ENCODE measurements at regions not wholly inside any gene's neighbourhood (a gene's known extent, or its start where the extent isn't known, plus 50 kb on each side); places are given as distances from the start of the nearest gene placed in this dataset.

DNA sequence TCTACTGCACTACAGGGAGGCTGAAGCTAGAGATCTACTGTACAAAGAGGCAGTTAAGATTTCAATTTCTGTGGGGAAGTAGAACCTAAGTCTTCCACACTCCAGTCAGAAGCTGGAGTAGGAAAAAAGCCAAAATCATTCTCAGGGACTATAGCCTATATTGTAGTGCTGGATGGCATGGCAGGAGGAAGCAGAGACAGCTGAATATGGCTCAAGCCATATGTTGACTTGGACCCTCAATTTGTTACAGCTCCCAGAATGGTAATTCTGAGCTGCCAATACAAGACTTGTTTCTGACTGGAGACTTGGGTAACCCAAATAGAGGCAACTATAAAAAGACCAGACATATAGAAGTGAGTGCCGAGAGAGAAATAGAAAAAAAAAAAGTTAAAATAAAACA, 200.6 kb downstream of the PTBP2 start:
- Histone ChIP-seq H3K4me1 (peaks cover 0 to 13% (median 4%) of the 10 kb centered on the region in 4 donors), H3K36me3 (no peaks in the 10 kb centered on the region), H3K9me3 (no peaks in the 10 kb centered on the region), H3K4me3 (no peak overlapping the region), H3K27ac (no peak overlapping the region), H3K27me3 (no peaks in the 10 kb centered on the region)
- TF ChIP-seq, protein P1, sequence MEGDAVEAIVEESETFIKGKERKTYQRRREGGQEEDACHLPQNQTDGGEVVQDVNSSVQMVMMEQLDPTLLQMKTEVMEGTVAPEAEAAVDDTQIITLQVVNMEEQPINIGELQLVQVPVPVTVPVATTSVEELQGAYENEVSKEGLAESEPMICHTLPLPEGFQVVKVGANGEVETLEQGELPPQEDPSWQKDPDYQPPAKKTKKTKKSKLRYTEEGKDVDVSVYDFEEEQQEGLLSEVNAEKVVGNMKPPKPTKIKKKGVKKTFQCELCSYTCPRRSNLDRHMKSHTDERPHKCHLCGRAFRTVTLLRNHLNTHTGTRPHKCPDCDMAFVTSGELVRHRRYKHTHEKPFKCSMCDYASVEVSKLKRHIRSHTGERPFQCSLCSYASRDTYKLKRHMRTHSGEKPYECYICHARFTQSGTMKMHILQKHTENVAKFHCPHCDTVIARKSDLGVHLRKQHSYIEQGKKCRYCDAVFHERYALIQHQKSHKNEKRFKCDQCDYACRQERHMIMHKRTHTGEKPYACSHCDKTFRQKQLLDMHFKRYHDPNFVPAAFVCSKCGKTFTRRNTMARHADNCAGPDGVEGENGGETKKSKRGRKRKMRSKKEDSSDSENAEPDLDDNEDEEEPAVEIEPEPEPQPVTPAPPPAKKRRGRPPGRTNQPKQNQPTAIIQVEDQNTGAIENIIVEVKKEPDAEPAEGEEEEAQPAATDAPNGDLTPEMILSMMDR (IDR thresholded peaks at IDR 0.05): no peak
- intact Hi-C loops (cut with DNase I; ENCODE audit: low total_unique reads): no loop called here
- no peak for DNase-seq

- no peak overlapping the region for H3K27ac ChIP-seq
- H3K27me3 ChIP-seq: no peaks in the 10 kb centered on the region
- peaks cover 0 to 4% (median 0%) of the 10 kb centered on the region in 4 donors for H3K4me1 ChIP-seq
- H3K4me3 ChIP-seq: no peak overlapping the region
- DNase-seq: no peak
- TF ChIP-seq, protein P1 (IDR thresholded peaks at IDR 0.05): no peak
- no peaks in the 10 kb centered on the region for H3K9me3 ChIP-seq
- intact Hi-C loops (cut with DNase I; ENCODE audit: low total_unique reads): no loop called here
- H3K36me3 ChIP-seq: no peaks in the 10 kb centered on the region
Observed at GRCh38 chr1:96923753-96924152, 202.2 kb downstream of the PTBP2 start.

DNA sequence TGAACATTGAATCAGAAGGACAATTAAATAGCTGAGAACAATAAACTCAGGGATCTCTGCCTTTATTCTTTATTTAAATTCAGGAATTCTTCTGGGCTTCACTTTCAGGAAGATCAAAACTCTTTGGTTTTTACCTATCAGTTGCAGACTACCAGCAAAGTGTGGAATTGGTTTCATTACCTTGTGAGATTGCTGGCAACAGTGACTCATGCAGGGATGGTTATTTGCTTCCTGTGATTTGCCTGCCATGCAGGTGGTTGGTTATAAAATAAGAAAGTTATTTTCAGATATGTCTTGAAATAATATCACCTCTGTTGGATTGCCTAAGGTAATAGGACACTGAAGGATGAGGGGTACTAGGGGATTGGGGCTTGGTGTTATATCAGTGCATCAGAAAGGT, 204.6 kb downstream of the PTBP2 start:
- Histone ChIP-seq H3K9me3 (no peaks in the 10 kb centered on the region), H3K4me1 (no peaks in the 10 kb centered on the region), H3K36me3 (no peaks in the 10 kb centered on the region), H3K4me3 (no peak overlapping the region), H3K27ac (no peak overlapping the region), H3K27me3 (no peaks in the 10 kb centered on the region)
- intact Hi-C loops (cut with DNase I; ENCODE audit: low total_unique reads): no loop called here
- TF ChIP-seq, protein P1 (IDR thresholded peaks at IDR 0.05): no peak
- DNase-seq: no peak

GRCh38 chr1:96927125-96927524, 205.5 kb downstream of the PTBP2 start:
- no peaks in the 10 kb centered on the region for H3K9me3 ChIP-seq
- H3K4me1 ChIP-seq: no peaks in the 10 kb centered on the region
- no peak overlapping the region for H3K4me3 ChIP-seq
- no peak for DNase-seq
- TF ChIP-seq, protein P1 (IDR thresholded peaks at IDR 0.05): no peak
- intact Hi-C loops (cut with DNase I; ENCODE audit: low total_unique reads): no loop called here
- no peak overlapping the region for H3K27ac ChIP-seq
- H3K27me3 ChIP-seq: no peaks in the 10 kb centered on the region
- no peaks in the 10 kb centered on the region for H3K36me3 ChIP-seq

DNA sequence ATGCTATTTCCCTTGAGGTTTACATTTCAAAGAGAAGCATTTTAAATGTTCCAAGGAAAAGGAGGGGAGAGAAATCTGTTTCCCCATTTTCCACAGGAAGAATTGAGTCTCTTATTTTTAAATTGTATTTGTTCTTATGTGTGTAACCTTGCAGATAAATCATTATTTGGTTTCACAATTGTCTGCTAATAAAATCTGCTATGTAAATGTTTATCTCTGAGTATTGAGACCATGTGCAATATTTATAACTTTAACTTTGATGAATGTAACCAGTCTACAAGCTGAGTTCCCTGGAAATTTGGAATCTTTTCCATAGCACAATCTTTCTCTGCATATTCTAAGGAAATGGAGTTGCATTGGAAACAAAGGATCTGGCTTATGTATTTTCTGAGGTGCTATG, 209.6 kb downstream of the PTBP2 start:
- Histone ChIP-seq H3K27ac (no peak overlapping the region), H3K27me3 (no peaks in the 10 kb centered on the region), H3K36me3 (no peaks in the 10 kb centered on the region), H3K9me3 (no peaks in the 10 kb centered on the region), H3K4me3 (no peak overlapping the region), H3K4me1 (peaks cover 0 to 7% (median 0%) of the 10 kb centered on the region in 4 donors)
- intact Hi-C loops (cut with DNase I; ENCODE audit: low total_unique reads): no loop called here
- no peak for DNase-seq
- TF ChIP-seq, protein P1 (IDR thresholded peaks at IDR 0.05): no peak

DNA sequence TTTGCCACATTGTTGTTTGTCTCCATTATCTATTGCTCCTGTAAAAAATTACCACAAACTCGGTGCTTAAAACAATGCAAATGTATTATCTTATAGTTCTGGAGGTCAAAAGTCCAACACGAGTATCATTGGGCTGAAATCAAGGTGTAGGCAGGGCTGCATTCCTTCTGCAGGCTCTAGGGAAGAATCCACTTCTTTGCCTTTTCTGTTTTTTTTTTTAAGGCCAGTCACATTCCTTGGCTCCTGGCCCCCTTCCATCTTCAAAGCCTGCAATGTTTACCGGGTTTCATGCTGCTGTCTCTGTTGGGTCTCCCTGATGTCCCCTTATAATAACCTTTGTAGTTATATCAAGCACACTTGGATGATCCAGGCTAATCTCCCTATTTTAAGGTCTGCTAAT, 212.7 kb downstream of the PTBP2 start:
- Histone ChIP-seq H3K36me3 (no peaks in the 10 kb centered on the region), H3K27me3 (no peaks in the 10 kb centered on the region), H3K4me3 (no peak overlapping the region), H3K27ac (no peak overlapping the region), H3K9me3 (no peaks in the 10 kb centered on the region), H3K4me1 (peaks cover 0 to 16% (median 0%) of the 10 kb centered on the region in 4 donors)
- DNase-seq: no peak
- intact Hi-C loops (cut with DNase I; ENCODE audit: low total_unique reads): no loop called here
- TF ChIP-seq, protein P1 (IDR thresholded peaks at IDR 0.05): no peak
